ENCODE measurements at regions not wholly inside any gene's neighbourhood (a gene's known extent, or its start where the extent isn't known, plus 50 kb on each side); places are given as distances from the start of the nearest gene placed in this dataset.

DNA sequence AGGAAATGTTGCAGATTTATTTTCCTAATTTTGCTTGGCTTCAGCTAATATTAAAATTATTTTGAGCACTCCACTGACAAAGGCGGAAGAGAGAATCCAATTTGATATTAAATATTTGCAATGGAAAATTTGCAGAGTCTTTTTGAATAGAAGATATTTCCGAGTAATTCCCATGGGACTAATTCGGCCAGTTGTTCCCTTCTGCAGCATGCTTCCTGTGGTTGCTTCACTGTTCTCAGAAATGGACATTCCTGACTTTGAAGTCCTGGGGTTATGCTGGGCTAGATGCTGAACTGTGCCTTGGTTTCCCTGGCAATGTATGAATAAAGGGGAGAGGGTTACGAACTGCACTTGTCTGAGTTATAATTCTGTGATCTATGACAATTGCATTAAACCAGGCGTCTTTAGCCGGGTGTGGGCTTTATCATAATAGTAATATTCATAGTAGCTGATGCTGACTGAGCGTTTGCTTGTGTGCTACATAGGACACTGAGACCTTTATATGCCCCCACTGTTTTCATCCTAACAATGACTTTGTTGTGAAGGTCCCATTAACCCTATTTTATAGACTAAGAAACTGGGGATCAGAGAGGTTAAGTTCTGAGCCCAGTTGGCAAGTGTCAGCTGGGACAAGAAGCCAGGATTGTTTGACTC is 114.5 kb upstream of the SPRY4 start:
- TF ChIP-seq EZH2 (IDR thresholded peaks at IDR 0.05; ENCODE audit: low read depth): no peak
- TF ChIP-seq, protein P1, sequence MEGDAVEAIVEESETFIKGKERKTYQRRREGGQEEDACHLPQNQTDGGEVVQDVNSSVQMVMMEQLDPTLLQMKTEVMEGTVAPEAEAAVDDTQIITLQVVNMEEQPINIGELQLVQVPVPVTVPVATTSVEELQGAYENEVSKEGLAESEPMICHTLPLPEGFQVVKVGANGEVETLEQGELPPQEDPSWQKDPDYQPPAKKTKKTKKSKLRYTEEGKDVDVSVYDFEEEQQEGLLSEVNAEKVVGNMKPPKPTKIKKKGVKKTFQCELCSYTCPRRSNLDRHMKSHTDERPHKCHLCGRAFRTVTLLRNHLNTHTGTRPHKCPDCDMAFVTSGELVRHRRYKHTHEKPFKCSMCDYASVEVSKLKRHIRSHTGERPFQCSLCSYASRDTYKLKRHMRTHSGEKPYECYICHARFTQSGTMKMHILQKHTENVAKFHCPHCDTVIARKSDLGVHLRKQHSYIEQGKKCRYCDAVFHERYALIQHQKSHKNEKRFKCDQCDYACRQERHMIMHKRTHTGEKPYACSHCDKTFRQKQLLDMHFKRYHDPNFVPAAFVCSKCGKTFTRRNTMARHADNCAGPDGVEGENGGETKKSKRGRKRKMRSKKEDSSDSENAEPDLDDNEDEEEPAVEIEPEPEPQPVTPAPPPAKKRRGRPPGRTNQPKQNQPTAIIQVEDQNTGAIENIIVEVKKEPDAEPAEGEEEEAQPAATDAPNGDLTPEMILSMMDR (conservative IDR thresholded peaks at IDR 0.05): no peak
- Histone ChIP-seq H3K79me2 (ENCODE audit: low read depth) (peaks cover 6% of the 10 kb centered on the region; the same call in 1 of the 2 replicates), H3K27me3 (ENCODE audit: insufficient read depth, low read depth) (no peaks in the 10 kb centered on the region), H3K4me1 (replicated peaks; ENCODE audit: insufficient read depth) (peaks cover 18% of the 10 kb centered on the region), H3K9me3 (ENCODE audit: insufficient read depth, low read depth) (no peaks in the 10 kb centered on the region), H2AFZ (no peak overlapping the region), H3K36me3 (ENCODE audit: low read depth) (no peaks in the 10 kb centered on the region), H3K27ac (no peak overlapping the region), H4K20me1 (ENCODE audit: insufficient read depth) (no peaks in the 10 kb centered on the region), H3K9me2 (ENCODE audit: insufficient read depth) (no peaks in the 10 kb centered on the region), H3K4me2 (no peak overlapping the region), H3F3A (ENCODE audit: insufficient read depth, low read depth) (peaks cover 10% of the 10 kb centered on the region), H3K4me3 (no peak overlapping the region)
- CTCF ChIA-PET: interaction anchor here (1.0 kb wide), 1 partner anchor 116 kb away, joined by 3 read pairs; no protein-coding TSS in a partner anchor
- POLR2A ChIA-PET (ENCODE audit: unreplicated experiment): no interaction called here
- intact Hi-C loops (cut with micrococcal nuclease; ENCODE audit: unreplicated experiment): no loop called here
- no peak for DNase-seq
- BruUV-seq (replicated peaks): no TSS peak

DNA sequence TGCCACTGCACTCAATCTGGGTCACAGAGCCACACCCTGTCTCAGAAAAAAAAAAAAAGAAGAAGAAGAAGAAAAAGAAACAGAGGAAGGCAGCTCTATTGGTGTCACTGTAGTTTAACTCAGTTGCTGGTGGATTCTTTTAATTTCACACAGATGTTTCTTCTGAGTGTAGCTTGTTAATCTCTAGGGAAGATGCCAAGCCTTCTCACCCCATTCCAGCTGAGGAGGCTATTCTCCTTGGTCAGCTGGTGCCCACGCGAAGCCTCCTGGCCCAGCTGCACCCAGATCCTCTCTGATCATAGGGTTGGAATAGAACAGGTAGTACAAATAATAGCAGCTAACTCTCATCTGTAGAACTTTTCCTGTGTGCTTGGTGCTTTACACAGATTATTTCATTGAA is 113.8 kb upstream of the SPRY4 start:
- no peaks in the 10 kb centered on the region for H3K27me3 ChIP-seq (ENCODE audit: insufficient read depth, low read depth)
- ChIA-PET POLR2A (ENCODE audit: unreplicated experiment) (no interaction called here), CTCF (interaction anchor here (1.0 kb wide), 1 partner anchor 115 kb away, joined by 3 read pairs; no protein-coding TSS in a partner anchor)
- H3K79me2 ChIP-seq (ENCODE audit: low read depth): peaks cover 6% of the 10 kb centered on the region; the same call in 1 of the 2 replicates
- no peaks in the 10 kb centered on the region for H4K20me1 ChIP-seq (ENCODE audit: insufficient read depth)
- H3K27ac ChIP-seq: no peak overlapping the region
- H2AFZ ChIP-seq: no peak overlapping the region
- 0 out of 2 replicates have a peak, but pooled peaks cover 5% of the 10 kb centered on the region for H3F3A ChIP-seq (ENCODE audit: insufficient read depth, low read depth)
- DNase-seq: no peak
- H3K9me3 ChIP-seq (ENCODE audit: insufficient read depth, low read depth): no peaks in the 10 kb centered on the region
- no peak overlapping the region for H3K4me3 ChIP-seq
- H3K36me3 ChIP-seq (ENCODE audit: low read depth): no peaks in the 10 kb centered on the region
- TF ChIP-seq, protein P1 (conservative IDR thresholded peaks at IDR 0.05): no peak
- TF ChIP-seq EZH2 (IDR thresholded peaks at IDR 0.05; ENCODE audit: low read depth): no peak
- intact Hi-C loops (cut with micrococcal nuclease; ENCODE audit: unreplicated experiment): no loop called here
- H3K4me2 ChIP-seq: no peak overlapping the region
- H3K9me2 ChIP-seq (ENCODE audit: insufficient read depth): no peaks in the 10 kb centered on the region
- peaks cover 10% of the 10 kb centered on the region for H3K4me1 ChIP-seq (replicated peaks; ENCODE audit: insufficient read depth)
- BruUV-seq (replicated peaks): no TSS peak

DNA sequence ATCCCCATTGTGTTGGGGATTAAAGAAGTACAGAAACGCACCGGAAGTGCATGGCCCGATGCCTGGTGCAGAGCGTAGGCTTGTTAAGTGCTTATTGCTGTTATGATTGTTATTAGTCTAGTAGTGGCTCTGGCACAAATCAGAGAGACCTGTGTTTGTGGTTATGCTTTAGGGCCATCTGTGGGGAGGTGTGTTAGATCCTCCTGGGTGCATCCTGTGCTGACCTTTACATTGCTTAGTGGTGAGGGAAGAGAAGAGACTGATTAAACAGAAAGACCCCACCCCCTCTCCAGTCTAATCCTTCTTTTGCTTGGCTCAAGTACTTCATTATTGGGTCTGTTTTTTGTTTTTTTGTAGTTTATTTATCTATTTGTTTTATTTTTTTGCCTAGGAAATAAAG is 112.7 kb upstream of the SPRY4 start:
- Histone ChIP-seq H3K36me3 (ENCODE audit: low read depth) (no peaks in the 10 kb centered on the region), H4K20me1 (ENCODE audit: insufficient read depth) (no peaks in the 10 kb centered on the region), H3K4me2 (no peak overlapping the region), H3F3A (ENCODE audit: insufficient read depth, low read depth) (0 out of 2 replicates have a peak, but pooled peaks cover 5% of the 10 kb centered on the region), H3K4me1 (replicated peaks; ENCODE audit: insufficient read depth) (no peaks in the 10 kb centered on the region; the same call in 1 of the 2 replicates), H3K79me2 (ENCODE audit: low read depth) (no peaks in the 10 kb centered on the region; the same call in 1 of the 2 replicates), H3K9me3 (ENCODE audit: insufficient read depth, low read depth) (no peaks in the 10 kb centered on the region), H3K27me3 (ENCODE audit: insufficient read depth, low read depth) (no peaks in the 10 kb centered on the region), H3K9me2 (ENCODE audit: insufficient read depth) (no peaks in the 10 kb centered on the region), H3K4me3 (no peak overlapping the region), H3K27ac (no peak overlapping the region), H2AFZ (no peak overlapping the region)
- TF ChIP-seq, protein P1 (conservative IDR thresholded peaks at IDR 0.05): no peak
- no peak for TF ChIP-seq EZH2 (IDR thresholded peaks at IDR 0.05; ENCODE audit: low read depth)
- DNase-seq: no peak
- intact Hi-C loops (cut with micrococcal nuclease; ENCODE audit: unreplicated experiment): no loop called here
- ChIA-PET CTCF (no interaction called here), POLR2A (ENCODE audit: unreplicated experiment) (no interaction called here)
- BruUV-seq (replicated peaks): no TSS peak

Data from PC-9 (cell line).